HG02943 (cell line): ENCODE measurements at regions not wholly inside any gene's neighbourhood (a gene's known extent, or its start where the extent isn't known, plus 50 kb on each side); places are given as distances from the start of the nearest gene placed in this dataset.
"Not testable (repeated sequence)": the region's sequence is repeated elsewhere in the genome, so short reads cannot be mapped to it uniquely, and the experiment has no call there.

Source experiments
- ATAC-seq: cut with Tn5 transposase; IDR thresholded peaks from one replicate; pipeline ENCODE4 v1.9.1; 2021; ENCODE audit warnings: mild to moderate bottlenecking, low read depth, moderate library complexity; ENCODE audit not compliant: unreplicated experiment

GRCh38 chr6:6930223-6930880, 177.4 kb upstream of the RREB1 start:
- ATAC-seq = no peak

GRCh38 chr6:6931071-6932025, 176.4 kb upstream of the RREB1 start:
- no peak for ATAC-seq

- no peak for ATAC-seq
Measured at GRCh38 chr6:6932341-6932740, 175.4 kb upstream of the RREB1 start.

GRCh38 chr6:6932968-6933367, 174.8 kb upstream of the RREB1 start:
- ATAC-seq = no peak

- no peak for ATAC-seq
Measured at GRCh38 chr6:6940031-6941025, 167.4 kb upstream of the RREB1 start.

GRCh38 chr6:6941201-6941600, 166.6 kb upstream of the RREB1 start:
- no peak for ATAC-seq

- no peak for ATAC-seq
Measured at GRCh38 chr6:6942091-6942490, 165.7 kb upstream of the RREB1 start.

GRCh38 chr6:6942831-6943230, 164.9 kb upstream of the RREB1 start:
- peak; percentile 67 for ATAC-seq

GRCh38 chr6:6943421-6943820, 164.3 kb upstream of the RREB1 start:
- no peak for ATAC-seq

GRCh38 chr6:6946206-6947155, 161.3 kb upstream of the RREB1 start:
- no peak for ATAC-seq

GRCh38 chr6:6950373-6951145, 157.2 kb upstream of the RREB1 start:
- no peak for ATAC-seq

- ATAC-seq = no peak
Measured at GRCh38 chr6:6951355-6951754, 156.4 kb upstream of the RREB1 start.

- no peak for ATAC-seq
Measured at GRCh38 chr6:6952484-6952883, 155.3 kb upstream of the RREB1 start.

GRCh38 chr6:6952927-6953326, 154.8 kb upstream of the RREB1 start:
- ATAC-seq = not testable (repeated sequence)

GRCh38 chr6:6960571-6961251, 147.1 kb upstream of the RREB1 start:
- no peak for ATAC-seq

- no peak for ATAC-seq
Measured at GRCh38 chr6:6962086-6962485, 145.7 kb upstream of the RREB1 start.

GRCh38 chr6:6962699-6963098, 145.1 kb upstream of the RREB1 start:
- ATAC-seq = no peak

GRCh38 chr6:6963390-6963789, 144.4 kb upstream of the RREB1 start:
- not testable (repeated sequence) for ATAC-seq
